Chondrocyte (in vitro differentiated cells): ENCODE measurements at regions not wholly inside any gene's neighbourhood (a gene's known extent, or its start where the extent isn't known, plus 50 kb on each side); places are given as distances from the start of the nearest gene placed in this dataset.

ENCODE experiments used
- DNase-seq: peaks from one replicate; pipeline ENCODE4 v3.0.0; 2021; ENCODE audit warnings: mixed read lengths, low spot score
- H3K27ac Mint-ChIP-seq: one replicate; pipeline ENCODE4 v1.8.0; 2021; ENCODE audit warnings: mild to moderate bottlenecking, moderate library complexity, mixed read lengths; ENCODE audit not compliant: unreplicated experiment
- H3K27me3 Mint-ChIP-seq: 2 replicates; pipeline ENCODE4 v1.8.0; 2021; ENCODE audit warnings: low read depth, mixed read lengths
- H3K36me3 Mint-ChIP-seq: 2 replicates; pipeline ENCODE4 v1.8.0; 2021; ENCODE audit warnings: low read depth, mixed read lengths
- H3K4me1 Mint-ChIP-seq: 2 replicates; pipeline ENCODE4 v1.8.0; 2021; ENCODE audit warnings: low read depth, mild to moderate bottlenecking, mixed read lengths
- H3K4me3 Mint-ChIP-seq: one replicate; pipeline ENCODE4 v1.8.0; 2021; ENCODE audit warnings: mild to moderate bottlenecking, moderate library complexity, mixed read lengths; ENCODE audit not compliant: unreplicated experiment
- H3K9me3 Mint-ChIP-seq: 2 replicates; pipeline ENCODE4 v1.8.0; 2021; ENCODE audit warnings: low read depth, mixed read lengths
- CTCF ChIP-seq: fragments of 200-600 bp; sonication (generic); IDR thresholded peaks from 2 replicates; pipeline ENCODE4 v1.5.0; 2021; ENCODE audit warnings: antibody characterized with exemption, mild to moderate bottlenecking, moderate library complexity

DNA sequence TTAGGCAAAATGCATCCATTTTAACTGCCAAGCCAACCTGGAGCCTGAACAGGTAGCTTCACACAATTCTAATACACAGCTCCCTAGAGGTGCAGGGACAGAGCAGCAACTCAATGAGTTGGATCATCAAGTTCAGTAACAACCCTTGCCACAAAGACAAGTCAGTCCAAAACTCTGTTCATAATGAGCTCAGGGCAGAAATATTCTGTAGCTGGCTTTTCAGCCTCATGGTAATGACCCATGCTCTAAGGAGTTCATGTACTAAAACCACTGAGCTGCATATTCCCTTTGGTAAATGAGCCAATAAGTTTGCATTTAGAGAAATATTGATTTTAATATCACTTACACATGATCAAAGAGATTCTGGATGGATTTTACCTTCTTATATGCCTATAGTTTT lies 316.1 kb downstream of the SEC23A start:
- TF ChIP-seq CTCF: no peak
- Mint-ChIP-seq H3K27ac (no peak overlapping the region), H3K4me1 (no peaks in the 10 kb centered on the region), H3K4me3 (no peak overlapping the region), H3K36me3 (no peaks in the 10 kb centered on the region), H3K9me3 (no peaks in the 10 kb centered on the region), H3K27me3 (peaks cover 4% of the 10 kb centered on the region)
- no peak for DNase-seq

GRCh38 chr14:38777401-38777800 lies 325.6 kb downstream of the SEC23A start:
- Mint-ChIP-seq H3K36me3 (no peaks in the 10 kb centered on the region), H3K27me3 (peaks cover 12% of the 10 kb centered on the region), H3K4me3 (no peak overlapping the region), H3K27ac (no peak overlapping the region), H3K9me3 (no peaks in the 10 kb centered on the region), H3K4me1 (no peaks in the 10 kb centered on the region)
- no peak for DNase-seq
- TF ChIP-seq CTCF: no peak

DNA sequence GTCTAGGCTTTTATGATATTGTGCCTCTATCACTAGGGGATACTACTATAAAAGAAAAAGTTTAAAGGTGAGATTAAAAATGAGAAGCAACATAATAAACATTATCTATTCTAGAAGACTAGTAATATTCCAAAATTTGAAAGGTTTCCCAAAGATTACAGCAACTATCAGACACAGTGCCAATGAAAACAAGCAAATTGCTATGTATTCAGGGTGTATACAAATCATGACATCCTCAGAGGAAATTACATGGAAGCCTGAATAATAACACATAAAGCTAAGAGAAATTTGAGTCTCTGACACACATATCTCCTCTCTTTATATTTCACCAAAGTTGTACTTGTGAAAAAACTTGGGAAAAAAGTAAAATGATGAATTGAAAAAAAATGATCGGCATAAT lies 327.0 kb downstream of the SEC23A start:
- H3K4me3 Mint-ChIP-seq: no peak overlapping the region
- no peak overlapping the region for H3K27ac Mint-ChIP-seq
- peaks cover 7% of the 10 kb centered on the region for H3K27me3 Mint-ChIP-seq
- H3K4me1 Mint-ChIP-seq: no peaks in the 10 kb centered on the region
- no peak for DNase-seq
- no peaks in the 10 kb centered on the region for H3K9me3 Mint-ChIP-seq
- no peaks in the 10 kb centered on the region for H3K36me3 Mint-ChIP-seq
- no peak for TF ChIP-seq CTCF

- DNase-seq: no peak
- TF ChIP-seq CTCF: no peak
- H3K36me3 Mint-ChIP-seq: no peaks in the 10 kb centered on the region
- H3K9me3 Mint-ChIP-seq: no peaks in the 10 kb centered on the region
- H3K4me1 Mint-ChIP-seq: no peaks in the 10 kb centered on the region
- no peak overlapping the region for H3K27ac Mint-ChIP-seq
- H3K4me3 Mint-ChIP-seq: no peak overlapping the region
- peaks cover 5% of the 10 kb centered on the region for H3K27me3 Mint-ChIP-seq
Measured at GRCh38 chr14:38774162-38774561, 328.9 kb downstream of the SEC23A start.

DNA sequence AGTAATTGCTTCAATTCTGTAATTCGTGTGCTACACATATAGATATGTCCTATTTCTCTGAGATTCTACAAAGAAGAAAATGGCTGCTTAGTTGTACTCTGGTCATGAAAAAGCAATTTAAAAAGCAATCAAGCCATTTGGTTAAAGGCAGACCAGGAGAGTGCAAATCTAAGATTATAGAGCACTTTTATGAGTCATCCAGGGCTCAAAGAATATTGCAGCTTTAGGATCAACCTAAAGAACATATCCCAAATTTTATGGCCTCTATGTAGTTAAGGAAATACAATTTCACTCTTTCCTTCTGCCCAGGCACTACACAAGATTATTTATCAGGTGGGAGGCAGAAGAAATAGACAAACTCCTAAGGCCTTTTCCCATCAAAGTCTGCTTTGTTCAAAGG lies 332.8 kb downstream of the SEC23A start:
- Mint-ChIP-seq H3K27ac (no peak overlapping the region), H3K36me3 (no peaks in the 10 kb centered on the region), H3K4me1 (no peaks in the 10 kb centered on the region), H3K27me3 (peaks cover 5% of the 10 kb centered on the region), H3K9me3 (peaks cover 3% of the 10 kb centered on the region), H3K4me3 (no peak overlapping the region)
- TF ChIP-seq CTCF: no peak
- DNase-seq: no peak
